K562 (cell line): ENCODE measurements at regions not wholly inside any gene's neighbourhood (a gene's known extent, or its start where the extent isn't known, plus 50 kb on each side); places are given as distances from the start of the nearest gene placed in this dataset.

Experiments used
- EZH2 ChIP-seq: IDR thresholded peaks from 2 replicates; pipeline ENCODE4 v1.6.1; 2012; ENCODE audit warnings: low read depth, mild to moderate bottlenecking, inconsistent platforms, low read length, borderline replicate concordance
- GTF2E2 ChIP-seq: fragments of 200-800 bp; sonication (Bioruptor generic); IDR thresholded peaks from 2 replicates; pipeline ENCODE4 v1.6.1; 2016; ENCODE audit warnings: missing genetic modification characterization, missing compliant biosample characterization
- KDM5B ChIP-seq: fragments of 200-600 bp; sonication (generic); IDR thresholded peaks from 2 replicates; pipeline ENCODE4 v1.6.1; 2012; ENCODE audit warnings: low read depth, mild to moderate bottlenecking, moderate library complexity, low read length, control low read depth, inconsistent platforms; ENCODE audit not compliant: insufficient replicate concordance
- KLF16 ChIP-seq: IDR thresholded peaks from 2 replicates; pipeline ENCODE4 v1.6.1; 2016; ENCODE audit warnings: antibody characterized with exemption
- MEF2A ChIP-seq: IDR thresholded peaks from 2 replicates; pipeline ENCODE4 v1.6.1; 2011; ENCODE audit warnings: low read depth, mild to moderate bottlenecking, low read length, moderate library complexity; ENCODE audit not compliant: control insufficient read depth
- MLLT1 ChIP-seq, 2 experiments: fragments of 450-650 bp; IDR thresholded peaks; 2 replicates each; pipeline ENCODE4 v1.6.1; 2016
- REST ChIP-seq, 2 experiments: fragments of 450-650 bp; formaldehyde crosslinking in 1 of 2; IDR thresholded peaks; 2 replicates each; pipeline versions ENCODE4 v1.4.0 to v1.6.1; 2014 to 2020; ENCODE audit warnings: mild to moderate bottlenecking in 2 of 2, borderline replicate concordance in 1 of 2, low read depth in 1 of 2
- TBL1XR1 ChIP-seq, 2 experiments: IDR thresholded peaks; 2 replicates each; pipeline ENCODE4 v1.6.1; 2012; ENCODE audit warnings: improper control_type of control experiment in 2 of 2, low read length in 2 of 2, mild to moderate bottlenecking in 1 of 2
- TFAM ChIP-seq: fragments of 250-450 bp; sonication (Bioruptor Pico); conservative IDR thresholded peaks from 2 replicates; pipeline ENCODE4 v1.5.0; 2021; ENCODE audit warnings: mild to moderate bottlenecking, moderate library complexity
- ZMIZ1 ChIP-seq, 2 experiments: fragments of 150-350 bp in 1 of 2; IDR thresholded peaks; 2 replicates each; pipeline ENCODE4 v1.6.1; 2012 to 2016; ENCODE audit warnings: low read depth in 2 of 2, low read length in 2 of 2, mild to moderate bottlenecking in 1 of 2, moderate library complexity in 1 of 2
- ZNF143 ChIP-seq: sonication (generic); formaldehyde crosslinking; IDR thresholded peaks from 2 replicates; pipeline ENCODE4 v1.9.0; 2022; ENCODE audit warnings: mild to moderate bottlenecking, missing genetic modification reagents
- ZNF197 ChIP-seq: fragments of 200-800 bp; sonication (Bioruptor generic); IDR thresholded peaks from 2 replicates; pipeline ENCODE4 v1.6.1; 2016; ENCODE audit warnings: low read depth, missing genetic modification characterization, missing compliant biosample characterization
- ZNF408 ChIP-seq: fragments of 250-450 bp; sonication (Bioruptor Pico); IDR thresholded peaks from 2 replicates; pipeline ENCODE4 v1.4.0; 2020; ENCODE audit warnings: low read depth, mild to moderate bottlenecking, moderate library complexity
- ZNF57 ChIP-seq: fragments of 450-650 bp; formaldehyde crosslinking; IDR thresholded peaks from 2 replicates; pipeline ENCODE4 v1.4.0; 2020; ENCODE audit warnings: mild to moderate bottlenecking, moderate library complexity
- ZNF785 ChIP-seq: fragments of 250-450 bp; sonication (Bioruptor Pico); IDR thresholded peaks from 2 replicates; pipeline ENCODE4 v1.4.0; 2020; ENCODE audit warnings: mild to moderate bottlenecking

- no peak for TF ChIP-seq ZNF57 (CRISPR knock-in tag)
- TF ChIP-seq MEF2A, result no peak
- peak in 1 of 2 experiments; percentile 94; a peak in 2 of 4 replicates for TF ChIP-seq MLLT1 (IDR thresholded peaks at IDR 0.05)
- no peak for TF ChIP-seq TFAM (CRISPR knock-in tag)
- TF ChIP-seq TBL1XR1 (IDR thresholded peaks at IDR 0.05; ENCODE audit: low read length in 2 of 2), result no peak
- no peak for TF ChIP-seq EZH2
- TF ChIP-seq ZNF785 (CRISPR knock-in tag), result no peak
- no peak for TF ChIP-seq ZNF408 (CRISPR knock-in tag)
- TF ChIP-seq ZNF197, result no peak
- TF ChIP-seq KDM5B, result no peak
- 0 out of 4 replicates have a peak, but pooled peaks of 1 of the 2 experiments have one; percentile 54 for TF ChIP-seq ZMIZ1 (IDR thresholded peaks at IDR 0.05; ENCODE audit: low read depth in 2 of 2, low read length in 2 of 2)
- TF ChIP-seq GTF2E2, result no peak
- TF ChIP-seq KLF16, result peak; percentile 69
- no peak for TF ChIP-seq ZNF143
- TF ChIP-seq REST (IDR thresholded peaks at IDR 0.05; ENCODE audit: borderline replicate concordance), result peak; percentile 80
- no peak for TF ChIP-seq REST (CRISPR knock-in tag; IDR thresholded peaks at IDR 0.05; ENCODE audit: low read depth)
Observed at GRCh38 chr15:62969442-62970089, 73.0 kb upstream of the TPM1 start (continued).
